ENCODE measurements at regions not wholly inside any gene's neighbourhood (a gene's known extent, or its start where the extent isn't known, plus 50 kb on each side); places are given as distances from the start of the nearest gene placed in this dataset.

DNA sequence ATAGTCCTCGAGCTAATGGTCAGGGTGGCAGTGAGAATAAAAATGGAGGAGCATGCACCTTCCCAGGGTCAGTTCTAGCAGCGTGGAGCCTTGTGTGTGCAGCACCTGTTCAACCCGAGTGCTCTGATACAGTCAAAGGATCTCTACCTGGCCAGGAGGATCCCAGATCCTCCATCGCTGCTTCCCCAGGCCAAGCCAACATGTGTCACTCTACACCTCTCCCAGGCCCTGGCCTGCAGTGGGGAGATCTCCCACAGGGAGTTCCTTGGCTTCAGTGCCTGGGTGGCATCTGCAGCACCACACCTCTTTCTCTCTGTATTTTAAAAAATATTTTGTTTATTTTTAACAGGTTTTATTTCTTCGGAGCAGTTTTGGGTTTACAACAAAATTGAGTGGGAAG, 414.8 kb upstream of the C2CD4B start:
- intact Hi-C loops (cut with DNase I): no loop called here
- Histone ChIP-seq H3K9me3 (no peaks in the 10 kb centered on the region), H3K27ac (no peak overlapping the region), H3K27me3 (no peaks in the 10 kb centered on the region), H3K4me3 (no peak overlapping the region), H3K4me1 (peaks cover under 1% of the 10 kb centered on the region), H3K36me3 (no peaks in the 10 kb centered on the region)
- no peak for DNase-seq (ENCODE audit: extremely low spot score in 2 of 2)
- TF ChIP-seq, protein P1, sequence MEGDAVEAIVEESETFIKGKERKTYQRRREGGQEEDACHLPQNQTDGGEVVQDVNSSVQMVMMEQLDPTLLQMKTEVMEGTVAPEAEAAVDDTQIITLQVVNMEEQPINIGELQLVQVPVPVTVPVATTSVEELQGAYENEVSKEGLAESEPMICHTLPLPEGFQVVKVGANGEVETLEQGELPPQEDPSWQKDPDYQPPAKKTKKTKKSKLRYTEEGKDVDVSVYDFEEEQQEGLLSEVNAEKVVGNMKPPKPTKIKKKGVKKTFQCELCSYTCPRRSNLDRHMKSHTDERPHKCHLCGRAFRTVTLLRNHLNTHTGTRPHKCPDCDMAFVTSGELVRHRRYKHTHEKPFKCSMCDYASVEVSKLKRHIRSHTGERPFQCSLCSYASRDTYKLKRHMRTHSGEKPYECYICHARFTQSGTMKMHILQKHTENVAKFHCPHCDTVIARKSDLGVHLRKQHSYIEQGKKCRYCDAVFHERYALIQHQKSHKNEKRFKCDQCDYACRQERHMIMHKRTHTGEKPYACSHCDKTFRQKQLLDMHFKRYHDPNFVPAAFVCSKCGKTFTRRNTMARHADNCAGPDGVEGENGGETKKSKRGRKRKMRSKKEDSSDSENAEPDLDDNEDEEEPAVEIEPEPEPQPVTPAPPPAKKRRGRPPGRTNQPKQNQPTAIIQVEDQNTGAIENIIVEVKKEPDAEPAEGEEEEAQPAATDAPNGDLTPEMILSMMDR (IDR thresholded peaks at IDR 0.05): no peak
- TF ChIP-seq POLR2A (IDR thresholded peaks at IDR 0.05) (no peak), POLR2AphosphoS5 (IDR thresholded peaks at IDR 0.05; ENCODE audit: insufficient read depth in 1 of 2, low read depth in 1 of 2) (no peak)

GRCh38 chr15:62582580-62582979, 417.5 kb upstream of the C2CD4B start:
- Histone ChIP-seq H3K9me3 (no peaks in the 10 kb centered on the region), H3K27me3 (no peaks in the 10 kb centered on the region), H3K27ac (peak overlapping the region; percentile 17), H3K4me1 (peaks cover 7% of the 10 kb centered on the region), H3K36me3 (no peaks in the 10 kb centered on the region), H3K4me3 (no peak overlapping the region)
- DNase-seq (ENCODE audit: extremely low spot score in 2 of 2): no peak
- TF ChIP-seq, protein P1 (IDR thresholded peaks at IDR 0.05): no peak
- no peak for TF ChIP-seq POLR2A (IDR thresholded peaks at IDR 0.05)
- intact Hi-C loops (cut with DNase I): no loop called here

- Histone ChIP-seq H3K36me3 (no peaks in the 10 kb centered on the region), H3K27ac (peak overlapping the region; percentile 61), H3K27me3 (no peaks in the 10 kb centered on the region), H3K4me3 (no peak overlapping the region), H3K9me3 (no peaks in the 10 kb centered on the region), H3K4me1 (peaks cover 7% of the 10 kb centered on the region)
- intact Hi-C loops (cut with DNase I): no loop called here
- TF ChIP-seq, protein P1 (IDR thresholded peaks at IDR 0.05): no peak
- TF ChIP-seq POLR2AphosphoS5 (IDR thresholded peaks at IDR 0.05; ENCODE audit: insufficient read depth in 1 of 2, low read depth in 1 of 2) (no peak), POLR2A (IDR thresholded peaks at IDR 0.05) (no peak)
- DNase-seq (ENCODE audit: extremely low spot score in 2 of 2): no peak
Observed at GRCh38 chr15:62584301-62585235, 419.5 kb upstream of the C2CD4B start.

GRCh38 chr15:62588938-62589670, 424.0 kb upstream of the C2CD4B start:
- Histone ChIP-seq H3K9me3 (no peaks in the 10 kb centered on the region), H3K27me3 (no peaks in the 10 kb centered on the region), H3K4me1 (peaks cover 7% of the 10 kb centered on the region), H3K27ac (no peak overlapping the region), H3K4me3 (no peak overlapping the region), H3K36me3 (no peaks in the 10 kb centered on the region)
- TF ChIP-seq, protein P1 (IDR thresholded peaks at IDR 0.05): no peak
- TF ChIP-seq POLR2A (IDR thresholded peaks at IDR 0.05): no peak
- TF ChIP-seq POLR2AphosphoS5 (IDR thresholded peaks at IDR 0.05; ENCODE audit: insufficient read depth in 1 of 2, low read depth in 1 of 2): no peak
- intact Hi-C loops (cut with DNase I): no loop called here
- no peak for DNase-seq (ENCODE audit: extremely low spot score in 2 of 2)
